ENCODE measurements at regions not wholly inside any gene's neighbourhood (a gene's known extent, or its start where the extent isn't known, plus 50 kb on each side); places are given as distances from the start of the nearest gene placed in this dataset.

GRCh38 chr18:10275486-10275885 is 178.9 kb upstream of the APCDD1 start:
- Mint-ChIP-seq H3K27me3 (ENCODE audit: low read depth) (peaks cover 4% of the 10 kb centered on the region), H3K4me1 (ENCODE audit: low read depth) (peaks cover under 1% of the 10 kb centered on the region), H3K27ac (ENCODE audit: unreplicated experiment) (no peak overlapping the region), H3K36me3 (ENCODE audit: low read depth) (no peaks in the 10 kb centered on the region), H3K9me3 (ENCODE audit: low read depth) (peaks cover 3% of the 10 kb centered on the region), H3K4me3 (ENCODE audit: unreplicated experiment) (no peak overlapping the region)
- no peak for TF ChIP-seq CTCF (IDR thresholded peaks at IDR 0.05)
- no peak for DNase-seq (ENCODE audit: low spot score)

- peaks cover 6% of the 10 kb centered on the region for H3K27me3 Mint-ChIP-seq (ENCODE audit: low read depth)
- no peak overlapping the region for H3K4me3 Mint-ChIP-seq (ENCODE audit: unreplicated experiment)
- no peaks in the 10 kb centered on the region for H3K36me3 Mint-ChIP-seq (ENCODE audit: low read depth)
- no peak for TF ChIP-seq CTCF (IDR thresholded peaks at IDR 0.05)
- H3K27ac Mint-ChIP-seq (ENCODE audit: unreplicated experiment): no peak overlapping the region
- peaks cover 3% of the 10 kb centered on the region for H3K9me3 Mint-ChIP-seq (ENCODE audit: low read depth)
- H3K4me1 Mint-ChIP-seq (ENCODE audit: low read depth): no peaks in the 10 kb centered on the region
- DNase-seq (ENCODE audit: low spot score): no peak
Measured at GRCh38 chr18:10278265-10278664, 176.2 kb upstream of the APCDD1 start.

DNA sequence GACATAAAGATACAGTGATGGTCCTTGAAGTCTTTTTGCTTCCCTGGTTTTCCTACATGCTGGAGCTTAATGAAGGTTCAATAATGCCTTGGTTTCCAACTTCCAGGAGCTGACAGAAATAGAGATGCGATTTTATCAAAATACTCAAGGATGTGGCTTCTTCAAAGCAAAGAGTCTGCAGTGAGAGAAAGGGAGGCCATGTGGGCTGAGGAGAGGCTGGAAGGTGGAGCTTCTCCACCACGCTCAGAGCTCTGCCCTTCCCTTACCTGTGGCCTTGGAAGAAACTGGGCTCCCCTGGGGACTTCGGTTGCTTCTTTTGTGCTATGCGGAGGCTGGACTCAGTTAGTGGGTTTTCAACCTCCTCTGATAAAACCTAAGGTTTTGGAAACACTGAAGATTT is 175.0 kb upstream of the APCDD1 start:
- H3K9me3 Mint-ChIP-seq (ENCODE audit: low read depth): peaks cover 3% of the 10 kb centered on the region
- peaks cover 6% of the 10 kb centered on the region for H3K27me3 Mint-ChIP-seq (ENCODE audit: low read depth)
- H3K36me3 Mint-ChIP-seq (ENCODE audit: low read depth): no peaks in the 10 kb centered on the region

GRCh38 chr18:10279905-10280644 is 174.4 kb upstream of the APCDD1 start:
- no peak for TF ChIP-seq CTCF (IDR thresholded peaks at IDR 0.05)
- no peak overlapping the region for H3K27ac Mint-ChIP-seq (ENCODE audit: unreplicated experiment)
- no peak overlapping the region for H3K4me3 Mint-ChIP-seq (ENCODE audit: unreplicated experiment)
- H3K27me3 Mint-ChIP-seq (ENCODE audit: low read depth): peaks cover 6% of the 10 kb centered on the region
- DNase-seq (ENCODE audit: low spot score): no peak
- H3K36me3 Mint-ChIP-seq (ENCODE audit: low read depth): no peaks in the 10 kb centered on the region
- H3K4me1 Mint-ChIP-seq (ENCODE audit: low read depth): no peaks in the 10 kb centered on the region
- H3K9me3 Mint-ChIP-seq (ENCODE audit: low read depth): peaks cover 3% of the 10 kb centered on the region

More for the DNA sequence above, 175.0 kb upstream of the APCDD1 start:
- no peak for TF ChIP-seq CTCF (IDR thresholded peaks at IDR 0.05)
- H3K4me1 Mint-ChIP-seq (ENCODE audit: low read depth): no peaks in the 10 kb centered on the region
- DNase-seq (ENCODE audit: low spot score): no peak
- H3K4me3 Mint-ChIP-seq (ENCODE audit: unreplicated experiment): no peak overlapping the region
- H3K27ac Mint-ChIP-seq (ENCODE audit: unreplicated experiment): no peak overlapping the region

GRCh38 chr18:10284540-10285282 is 169.7 kb upstream of the APCDD1 start:
- Mint-ChIP-seq H3K27ac (ENCODE audit: unreplicated experiment) (no peak overlapping the region), H3K36me3 (ENCODE audit: low read depth) (peaks cover 2% of the 10 kb centered on the region), H3K4me3 (ENCODE audit: unreplicated experiment) (no peak overlapping the region), H3K4me1 (ENCODE audit: low read depth) (no peaks in the 10 kb centered on the region), H3K27me3 (ENCODE audit: low read depth) (peaks cover 2% of the 10 kb centered on the region), H3K9me3 (ENCODE audit: low read depth) (peaks cover 11% of the 10 kb centered on the region)
- no peak for DNase-seq (ENCODE audit: low spot score)
- TF ChIP-seq CTCF (IDR thresholded peaks at IDR 0.05): no peak

Measured in chondrocyte (in vitro differentiated cells).